ENCODE measurements at regions not wholly inside any gene's neighbourhood (a gene's known extent, or its start where the extent isn't known, plus 50 kb on each side); places are given as distances from the start of the nearest gene placed in this dataset.

- WGBS (ENCODE audit: insufficient coverage, insufficient replicate concordance, low lambda C conversion rate, missing lambda C conversion rate): 27% methylated on average over 6 of the region's 6 CpGs
- SMC1A ChIA-PET (ENCODE audit: uncharacterized antibody, unreplicated experiment): interaction anchor here (0.9 to 2.4 kb wide), 3 partner anchors 695 to 1232 kb away, joined by 3 to 12 read pairs (median 3); no protein-coding TSS in a partner anchor
- in situ Hi-C loops (cut with MboI) (no loop called here), intact Hi-C loops (cut with micrococcal nuclease; ENCODE audit: unreplicated experiment) (loop anchor here (10.0 kb wide), 1 partner anchor 192 kb away; no protein-coding TSS in a partner anchor)
- FAIRE-seq (no peak), ATAC-seq (no peak), DNase-seq (ENCODE audit: low read depth, low spot score) (no peak)
- CTCF ChIA-PET: interaction anchor here (0.8 to 5.5 kb wide), 4 partner anchors 140 to 1347 kb away, joined by 3 to 111 read pairs (median 16); no protein-coding TSS in a partner anchor
- no peak for TF ChIP-seq POU2F2 (IDR thresholded peaks at IDR 0.05; ENCODE audit: borderline replicate concordance, low read depth, low read length)
- no peak for TF ChIP-seq SMAD1 (IDR thresholded peaks at IDR 0.05; ENCODE audit: low read depth, partially characterized antibody)
- no peaks in the 10 kb centered on the region for H3K9me3 ChIP-seq (replicated peaks; ENCODE audit: control insufficient read depth, insufficient read depth, low read length)
- no TSS peak for BruUV-seq (replicated peaks)
- H3K27me3 ChIP-seq (replicated peaks in 1 of 2; ENCODE audit: control insufficient read depth in 2 of 2, insufficient read depth in 2 of 2, low read length in 1 of 2): 0 out of 4 replicates have a peak, but pooled peaks cover 0 to 1% of the 10 kb centered on the region in 2 experiments
- H3K4me2 ChIP-seq (ENCODE audit: control insufficient read depth, insufficient read depth): no peak overlapping the region
- H3K79me2 ChIP-seq (ENCODE audit: control insufficient read depth, insufficient read depth, low read length): no peaks in the 10 kb centered on the region
- RAD21 ChIA-PET (ENCODE audit: unreplicated experiment): interaction anchor here (0.8 to 2.8 kb wide), 2 partner anchors 1108 to 1233 kb away, joined by 3 to 10 read pairs; no protein-coding TSS in a partner anchor
- H2AFZ ChIP-seq (ENCODE audit: control insufficient read depth, low read depth, low read length): no peak overlapping the region
- H4K20me1 ChIP-seq (ENCODE audit: control insufficient read depth, insufficient read depth): no peaks in the 10 kb centered on the region
- no peak overlapping the region for H3K4me3 ChIP-seq
- H3K27ac ChIP-seq (ENCODE audit: control insufficient read depth, insufficient read depth): no peak overlapping the region
- no peaks in the 10 kb centered on the region for H3K4me1 ChIP-seq (ENCODE audit: control insufficient read depth, insufficient read depth, low read length)
- POLR2A ChIA-PET: no interaction called here
- H3K36me3 ChIP-seq (ENCODE audit: control insufficient read depth in 2 of 2, insufficient read depth in 2 of 2, low read length in 1 of 2): no peaks in the 10 kb centered on the region
- H3K9ac ChIP-seq (ENCODE audit: control insufficient read depth, insufficient read depth, low read length): no peak overlapping the region
Observed at GRCh38 chr1:55476445-55477015, 261.4 kb upstream of the USP24 start.

GRCh38 chr1:55474168-55474786 is 259.1 kb upstream of the USP24 start:
- FAIRE-seq (no peak), DNase-seq (ENCODE audit: low read depth, low spot score) (no peak), ATAC-seq (no peak)
- Histone ChIP-seq H3K4me1 (ENCODE audit: control insufficient read depth, insufficient read depth, low read length) (no peaks in the 10 kb centered on the region), H3K4me3 (no peak overlapping the region), H2AFZ (ENCODE audit: control insufficient read depth, low read depth, low read length) (no peak overlapping the region), H3K9me3 (replicated peaks; ENCODE audit: control insufficient read depth, insufficient read depth, low read length) (no peaks in the 10 kb centered on the region), H3K36me3 (ENCODE audit: control insufficient read depth in 2 of 2, insufficient read depth in 2 of 2, low read length in 1 of 2) (no peaks in the 10 kb centered on the region), H3K27ac (ENCODE audit: control insufficient read depth, insufficient read depth) (no peak overlapping the region), H3K9ac (ENCODE audit: control insufficient read depth, insufficient read depth, low read length) (no peak overlapping the region), H3K79me2 (ENCODE audit: control insufficient read depth, insufficient read depth, low read length) (no peaks in the 10 kb centered on the region), H4K20me1 (ENCODE audit: control insufficient read depth, insufficient read depth) (no peaks in the 10 kb centered on the region), H3K27me3 (replicated peaks in 1 of 2; ENCODE audit: control insufficient read depth in 2 of 2, insufficient read depth in 2 of 2, low read length in 1 of 2) (peaks cover 0 to 1% of the 10 kb centered on the region in 2 experiments; a peak in 1 of 4 replicates), H3K4me2 (ENCODE audit: control insufficient read depth, insufficient read depth) (no peak overlapping the region)
- intact Hi-C loops (cut with micrococcal nuclease; ENCODE audit: unreplicated experiment) (loop anchor here (10.0 kb wide), 1 partner anchor 189 kb away; no protein-coding TSS in a partner anchor), in situ Hi-C loops (cut with MboI) (no loop called here)
- CTCF ChIA-PET: no interaction called here
- RAD21 ChIA-PET (ENCODE audit: unreplicated experiment): no interaction called here
- WGBS (ENCODE audit: insufficient coverage, insufficient replicate concordance, low lambda C conversion rate, missing lambda C conversion rate): 0% methylated on average over 1 of the region's 1 CpG
- SMC1A ChIA-PET (ENCODE audit: uncharacterized antibody, unreplicated experiment): no interaction called here
- POLR2A ChIA-PET: interaction anchor here (0.7 kb wide), 1 partner anchor 16 kb away, joined by 3 read pairs; no protein-coding TSS in a partner anchor
- no TSS peak for BruUV-seq (replicated peaks)
- TF ChIP-seq CREB1 (IDR thresholded peaks at IDR 0.05; ENCODE audit: low read depth): no peak
- TF ChIP-seq SREBF2 (IDR thresholded peaks at IDR 0.05; ENCODE audit: low read length): no peak
- TF ChIP-seq SMC3 (IDR thresholded peaks at IDR 0.05; ENCODE audit: borderline replicate concordance, low read length): no peak
- no peak for TF ChIP-seq RB1 (IDR thresholded peaks at IDR 0.05; ENCODE audit: borderline replicate concordance)
- TF ChIP-seq, protein P1, sequence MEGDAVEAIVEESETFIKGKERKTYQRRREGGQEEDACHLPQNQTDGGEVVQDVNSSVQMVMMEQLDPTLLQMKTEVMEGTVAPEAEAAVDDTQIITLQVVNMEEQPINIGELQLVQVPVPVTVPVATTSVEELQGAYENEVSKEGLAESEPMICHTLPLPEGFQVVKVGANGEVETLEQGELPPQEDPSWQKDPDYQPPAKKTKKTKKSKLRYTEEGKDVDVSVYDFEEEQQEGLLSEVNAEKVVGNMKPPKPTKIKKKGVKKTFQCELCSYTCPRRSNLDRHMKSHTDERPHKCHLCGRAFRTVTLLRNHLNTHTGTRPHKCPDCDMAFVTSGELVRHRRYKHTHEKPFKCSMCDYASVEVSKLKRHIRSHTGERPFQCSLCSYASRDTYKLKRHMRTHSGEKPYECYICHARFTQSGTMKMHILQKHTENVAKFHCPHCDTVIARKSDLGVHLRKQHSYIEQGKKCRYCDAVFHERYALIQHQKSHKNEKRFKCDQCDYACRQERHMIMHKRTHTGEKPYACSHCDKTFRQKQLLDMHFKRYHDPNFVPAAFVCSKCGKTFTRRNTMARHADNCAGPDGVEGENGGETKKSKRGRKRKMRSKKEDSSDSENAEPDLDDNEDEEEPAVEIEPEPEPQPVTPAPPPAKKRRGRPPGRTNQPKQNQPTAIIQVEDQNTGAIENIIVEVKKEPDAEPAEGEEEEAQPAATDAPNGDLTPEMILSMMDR (IDR thresholded peaks at IDR 0.05 in 2 of 3, conservative IDR thresholded peaks at IDR 0.05 in 1 of 3; ENCODE audit: control insufficient read depth in 2 of 3, extremely low read depth in 1 of 3, insufficient read depth in 1 of 3, low read depth in 3 of 3, low read length in 3 of 3): no peak
- TF ChIP-seq ZNF622 (IDR thresholded peaks at IDR 0.05): no peak
- no peak for TF ChIP-seq USF2 (IDR thresholded peaks at IDR 0.05; ENCODE audit: borderline replicate concordance, low read depth, low read length)
- TF ChIP-seq, protein P2, sequence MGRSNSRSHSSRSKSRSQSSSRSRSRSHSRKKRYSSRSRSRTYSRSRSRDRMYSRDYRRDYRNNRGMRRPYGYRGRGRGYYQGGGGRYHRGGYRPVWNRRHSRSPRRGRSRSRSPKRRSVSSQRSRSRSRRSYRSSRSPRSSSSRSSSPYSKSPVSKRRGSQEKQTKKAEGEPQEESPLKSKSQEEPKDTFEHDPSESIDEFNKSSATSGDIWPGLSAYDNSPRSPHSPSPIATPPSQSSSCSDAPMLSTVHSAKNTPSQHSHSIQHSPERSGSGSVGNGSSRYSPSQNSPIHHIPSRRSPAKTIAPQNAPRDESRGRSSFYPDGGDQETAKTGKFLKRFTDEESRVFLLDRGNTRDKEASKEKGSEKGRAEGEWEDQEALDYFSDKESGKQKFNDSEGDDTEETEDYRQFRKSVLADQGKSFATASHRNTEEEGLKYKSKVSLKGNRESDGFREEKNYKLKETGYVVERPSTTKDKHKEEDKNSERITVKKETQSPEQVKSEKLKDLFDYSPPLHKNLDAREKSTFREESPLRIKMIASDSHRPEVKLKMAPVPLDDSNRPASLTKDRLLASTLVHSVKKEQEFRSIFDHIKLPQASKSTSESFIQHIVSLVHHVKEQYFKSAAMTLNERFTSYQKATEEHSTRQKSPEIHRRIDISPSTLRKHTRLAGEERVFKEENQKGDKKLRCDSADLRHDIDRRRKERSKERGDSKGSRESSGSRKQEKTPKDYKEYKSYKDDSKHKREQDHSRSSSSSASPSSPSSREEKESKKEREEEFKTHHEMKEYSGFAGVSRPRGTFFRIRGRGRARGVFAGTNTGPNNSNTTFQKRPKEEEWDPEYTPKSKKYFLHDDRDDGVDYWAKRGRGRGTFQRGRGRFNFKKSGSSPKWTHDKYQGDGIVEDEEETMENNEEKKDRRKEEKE (IDR thresholded peaks at IDR 0.05): no peak
